ENCODE measurements at regions not wholly inside any gene's neighbourhood (a gene's known extent, or its start where the extent isn't known, plus 50 kb on each side); places are given as distances from the start of the nearest gene placed in this dataset.

DNA sequence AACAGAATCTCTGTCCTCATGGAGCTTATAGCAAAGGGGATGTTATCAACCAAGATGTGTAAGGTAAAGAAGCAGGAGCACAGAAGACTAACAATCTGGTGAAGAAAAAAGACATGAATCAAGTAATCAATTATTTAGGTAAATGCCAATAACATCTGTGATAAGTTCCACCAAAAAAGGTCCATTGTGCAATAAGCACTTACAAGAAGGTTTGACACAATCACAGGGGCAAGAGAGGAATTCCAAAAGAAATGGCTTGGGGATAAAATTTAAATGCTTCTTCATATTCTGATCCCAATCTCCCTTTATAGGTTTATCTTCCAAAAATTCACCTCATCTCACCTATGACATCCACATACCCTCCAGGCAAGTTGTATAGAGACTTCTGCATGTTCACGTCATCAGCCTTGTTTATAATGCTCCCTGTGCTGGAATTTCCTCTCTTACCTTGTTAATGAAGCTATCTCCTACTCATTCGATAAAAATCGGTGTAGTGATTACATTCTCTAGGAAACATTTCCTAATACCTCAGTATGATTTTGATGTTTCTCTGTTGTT, 53.6 kb upstream of the DPT start:
- DNase-seq, result no peak

DNA sequence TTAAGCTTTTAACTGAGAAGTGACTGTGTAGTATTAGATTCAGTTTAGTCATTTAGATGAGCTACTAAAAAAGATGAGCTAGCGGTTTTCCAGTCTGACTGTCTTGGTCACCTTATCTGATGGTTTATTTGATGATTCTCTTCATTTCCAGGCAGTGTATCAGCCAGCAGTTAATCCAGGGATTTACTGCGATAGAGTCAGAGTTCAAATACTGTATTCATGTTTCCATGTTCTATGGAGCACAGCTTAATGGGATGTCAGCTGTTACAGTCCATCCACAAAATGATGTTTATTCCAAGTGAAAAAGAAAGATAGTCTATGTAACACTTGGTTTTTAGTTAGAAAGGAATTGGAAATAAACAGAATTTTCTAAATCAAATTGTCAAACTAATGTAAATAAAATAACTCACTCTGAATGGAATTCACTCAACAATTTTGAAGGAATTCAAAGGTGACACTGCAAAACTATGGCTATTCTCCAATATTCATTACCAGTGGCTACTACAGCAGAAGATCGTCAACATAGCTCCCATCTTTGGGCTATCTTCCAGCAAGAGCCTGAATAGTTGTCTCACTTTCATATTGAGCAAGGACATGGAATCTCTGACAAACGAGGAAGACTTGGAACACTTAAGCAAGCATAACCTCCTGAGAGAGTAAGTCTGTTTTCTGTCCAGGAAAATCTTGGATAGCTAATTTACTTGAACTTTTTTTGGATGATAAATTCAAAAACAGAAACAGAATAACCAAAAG, 54.6 kb upstream of the DPT start:
- peak; percentile 14 for DNase-seq

DNA sequence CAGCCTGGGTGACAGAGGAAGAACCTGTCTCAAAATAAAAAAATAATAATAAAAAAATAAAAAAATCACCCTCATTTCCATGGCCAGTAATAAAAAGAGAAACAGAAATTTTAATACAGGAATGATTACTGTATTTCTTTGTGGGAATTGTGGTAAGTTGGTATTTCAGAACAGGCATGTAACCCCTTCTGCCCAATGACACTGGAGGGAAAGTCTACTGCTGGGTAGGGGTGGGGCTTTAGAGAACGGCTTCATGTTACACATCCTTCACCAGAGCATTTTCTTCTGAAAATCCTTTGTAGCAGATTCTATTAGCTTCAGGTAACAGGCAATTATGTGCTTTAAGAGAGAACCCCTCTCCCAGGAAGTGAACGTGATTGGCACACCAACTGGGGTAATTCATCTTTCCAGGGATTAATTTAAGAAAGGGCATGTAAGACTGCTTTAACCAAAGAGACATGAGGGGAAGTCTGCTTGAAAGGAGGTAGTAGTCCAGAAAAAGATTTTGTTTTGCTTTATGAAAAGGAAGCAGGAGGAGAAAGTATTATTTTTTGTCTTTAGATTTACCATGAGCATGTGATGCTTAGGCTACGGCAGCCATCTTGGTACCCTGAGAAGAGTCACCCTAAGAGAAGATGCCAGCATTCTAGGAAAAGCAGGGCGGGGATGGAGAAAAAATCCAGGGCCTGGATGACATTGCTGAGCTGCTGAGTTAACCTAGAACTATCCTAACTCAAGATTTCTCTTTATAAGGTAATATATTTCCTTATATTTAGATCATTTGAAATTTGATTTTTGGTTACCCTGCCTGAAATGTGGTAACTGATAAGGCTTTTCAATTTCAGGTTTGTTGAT, 57.7 kb upstream of the DPT start:
- no peak for DNase-seq

DNA sequence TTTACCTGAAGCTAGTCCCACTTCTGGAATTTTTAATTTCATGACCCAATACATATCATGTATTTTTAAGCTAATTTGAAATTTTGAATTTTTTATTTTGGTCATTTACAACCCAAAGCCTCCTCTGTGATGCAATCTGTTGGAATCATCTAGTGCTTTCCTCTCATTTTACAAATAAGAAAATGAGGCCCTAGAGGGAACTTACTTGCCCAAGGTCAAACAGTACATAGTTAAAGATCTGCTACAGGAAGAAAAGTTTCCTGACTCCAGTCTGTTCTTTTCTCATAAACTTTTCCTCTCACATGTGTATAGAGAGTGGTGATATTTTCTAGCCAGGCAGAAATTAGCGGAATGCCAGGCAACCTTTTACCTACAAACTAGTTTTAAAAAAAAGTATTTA, 59.3 kb upstream of the DPT start:
- DNase-seq, result no peak

DNA sequence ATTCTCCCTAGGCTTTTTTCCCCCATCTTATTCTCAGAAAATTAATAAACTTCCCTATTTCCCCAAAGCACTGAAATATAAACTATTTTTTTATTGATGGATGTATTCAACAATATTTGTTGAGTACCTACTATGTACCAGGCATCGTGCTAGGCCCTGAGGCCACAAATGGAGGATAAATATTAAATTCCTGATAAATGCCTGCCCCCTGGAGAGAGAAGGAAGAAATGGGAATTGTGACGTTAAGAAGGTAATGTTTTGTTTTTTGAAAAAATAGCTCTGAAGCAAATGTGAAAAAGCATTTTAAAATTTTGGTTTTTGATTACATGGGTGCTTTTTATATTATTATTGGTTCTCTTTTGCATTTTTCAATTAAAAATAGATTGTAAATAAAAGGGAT, 60.5 kb upstream of the DPT start:
- no peak for DNase-seq

DNA sequence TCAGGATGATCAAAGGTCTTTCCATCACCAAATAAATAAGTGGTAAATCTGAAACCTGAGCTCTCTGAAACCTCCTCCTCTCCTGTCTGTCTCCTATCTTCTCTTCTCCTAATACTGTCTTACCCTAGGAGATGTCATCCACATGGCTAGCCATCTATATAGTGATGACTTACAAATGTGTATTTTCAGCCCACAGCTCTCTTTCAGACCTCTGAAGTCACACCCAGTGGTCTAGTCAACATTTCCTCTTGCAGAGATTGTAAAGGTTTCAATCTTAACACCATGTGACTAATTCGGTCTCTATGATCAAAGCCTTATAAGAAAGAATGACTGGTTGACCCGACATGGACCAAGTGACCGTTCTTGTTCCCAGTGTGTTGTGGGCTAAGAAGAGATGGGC, 63.1 kb upstream of the DPT start:
- DNase-seq, result no peak

DNA sequence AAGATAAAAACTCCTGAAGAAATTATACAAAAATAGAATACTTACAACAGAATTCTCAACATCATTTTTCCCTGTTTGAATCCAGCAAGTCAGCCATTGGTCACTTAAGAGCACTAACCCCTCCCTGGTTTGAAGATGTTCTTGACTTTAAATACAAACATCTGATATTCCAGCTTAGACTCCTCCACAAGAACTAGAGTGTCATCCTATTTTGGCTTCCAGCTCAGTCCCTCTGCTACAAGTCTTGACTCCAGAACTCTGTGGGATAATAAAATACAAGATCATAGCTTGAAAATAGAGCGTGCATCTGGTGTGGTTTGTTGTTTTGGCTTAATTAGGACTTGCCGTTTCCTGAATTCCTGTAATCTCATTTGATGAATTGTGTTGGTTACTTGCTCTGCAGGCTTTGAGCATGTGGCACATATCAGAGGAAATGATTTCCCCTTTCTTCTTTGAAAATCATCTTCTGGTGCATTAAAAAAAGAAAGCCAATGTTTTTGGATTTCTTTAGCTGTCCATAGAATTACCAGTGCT, 63.7 kb upstream of the DPT start:
- DNase-seq, result no peak

DNA sequence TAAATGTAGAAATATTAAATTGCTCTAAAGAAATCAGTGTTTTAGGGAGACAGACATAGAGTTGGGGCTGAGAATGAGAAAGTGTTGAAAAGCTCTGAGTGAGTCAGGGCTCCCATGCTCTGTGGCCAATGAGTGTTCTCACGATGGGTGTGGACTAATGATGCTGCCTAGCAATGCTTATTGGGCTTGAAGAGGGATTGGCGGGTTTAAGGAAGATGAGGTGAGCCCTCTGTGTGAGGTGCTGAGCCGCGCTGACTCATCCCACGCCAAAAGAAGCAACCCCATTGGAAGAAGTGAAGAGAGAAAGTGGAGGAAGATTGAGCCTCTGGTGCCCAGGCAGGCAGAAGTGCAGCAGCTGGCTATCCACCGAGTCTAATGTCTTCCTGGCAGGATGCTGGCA, 65.1 kb upstream of the DPT start:
- no peak for DNase-seq

DNA sequence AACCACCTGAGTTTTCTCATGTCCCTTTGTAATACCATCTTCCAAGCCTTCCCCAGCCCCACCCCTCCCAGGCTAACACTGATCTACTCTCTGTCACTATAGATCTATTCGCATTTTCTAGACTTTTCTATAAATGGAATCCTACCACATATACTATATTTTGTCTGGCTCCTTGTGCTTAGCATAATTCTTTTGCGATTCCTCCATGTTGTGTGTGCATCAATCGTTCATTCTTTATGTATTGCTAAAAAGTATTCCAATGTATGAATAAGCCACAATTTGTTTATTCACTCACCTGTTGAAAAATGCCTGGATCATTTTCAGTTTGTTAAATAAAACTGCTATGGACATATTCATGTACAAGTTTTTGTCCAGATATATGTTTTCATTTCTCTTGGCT, 66.7 kb upstream of the DPT start:
- DNase-seq, result no peak

DNA sequence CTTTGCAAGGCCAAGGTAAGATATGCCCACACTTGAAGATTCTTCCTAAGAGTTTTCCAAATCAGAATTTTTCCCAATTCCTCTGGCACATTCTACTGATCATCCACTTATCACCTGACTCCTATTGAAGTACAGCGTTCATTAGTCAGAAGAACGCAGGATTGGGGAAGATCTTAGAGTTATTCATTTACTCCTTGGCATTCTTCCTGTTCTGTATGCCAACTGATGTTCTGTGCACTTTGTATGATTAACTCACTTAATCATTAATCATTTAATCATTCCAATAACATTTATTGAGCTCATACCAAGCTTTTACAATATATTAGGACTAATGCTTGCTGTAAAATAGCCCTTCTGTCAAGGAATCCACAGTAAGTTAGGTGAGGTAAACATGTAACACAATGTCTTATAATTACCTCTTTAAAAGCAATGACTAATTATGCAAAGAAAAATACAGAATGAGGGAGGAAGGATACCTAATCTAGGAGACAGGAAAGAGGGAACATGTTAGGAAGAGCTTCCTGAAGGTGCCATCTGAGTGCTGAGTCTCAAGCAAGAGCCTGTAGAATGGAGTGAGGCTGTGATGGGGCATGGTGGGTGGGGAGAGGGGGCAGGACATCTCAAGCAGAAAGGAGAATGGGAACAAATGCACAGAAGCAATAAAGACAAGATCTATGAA, 71.1 kb upstream of the DPT start:
- DNase-seq, result no peak

DNA sequence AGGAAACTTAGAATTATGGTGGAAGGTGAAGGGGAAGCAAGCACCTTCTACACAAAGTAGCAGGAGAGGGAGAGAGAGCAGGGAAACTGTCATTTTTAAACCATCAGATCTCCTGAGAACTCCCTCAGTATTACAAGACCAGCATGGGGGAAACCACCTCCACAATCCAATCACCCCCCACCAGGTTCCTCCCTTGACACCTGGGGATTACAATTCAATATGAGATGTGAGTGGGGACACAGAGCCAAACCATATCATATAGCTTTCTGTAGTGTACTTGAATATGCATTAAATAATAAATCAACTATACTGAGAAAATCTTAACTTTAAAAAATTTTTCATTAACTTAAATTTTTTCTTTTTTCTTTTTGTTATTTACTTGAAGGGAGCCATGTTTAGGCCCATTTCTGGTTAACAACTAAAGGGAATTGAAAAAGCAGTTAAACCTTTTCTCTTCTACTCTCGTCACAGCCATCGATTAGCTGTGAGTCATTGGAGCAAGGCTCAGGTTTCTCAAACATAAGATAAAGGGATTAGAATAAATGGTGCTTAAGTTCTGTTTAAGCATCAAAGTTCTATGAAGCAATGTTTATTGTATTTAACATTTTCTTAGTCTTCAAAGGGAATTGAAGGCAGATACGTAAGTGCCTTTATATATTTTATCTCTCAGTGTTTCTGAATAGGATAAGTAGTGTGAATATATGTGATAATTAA, 72.2 kb upstream of the DPT start:
- no peak for DNase-seq

DNA sequence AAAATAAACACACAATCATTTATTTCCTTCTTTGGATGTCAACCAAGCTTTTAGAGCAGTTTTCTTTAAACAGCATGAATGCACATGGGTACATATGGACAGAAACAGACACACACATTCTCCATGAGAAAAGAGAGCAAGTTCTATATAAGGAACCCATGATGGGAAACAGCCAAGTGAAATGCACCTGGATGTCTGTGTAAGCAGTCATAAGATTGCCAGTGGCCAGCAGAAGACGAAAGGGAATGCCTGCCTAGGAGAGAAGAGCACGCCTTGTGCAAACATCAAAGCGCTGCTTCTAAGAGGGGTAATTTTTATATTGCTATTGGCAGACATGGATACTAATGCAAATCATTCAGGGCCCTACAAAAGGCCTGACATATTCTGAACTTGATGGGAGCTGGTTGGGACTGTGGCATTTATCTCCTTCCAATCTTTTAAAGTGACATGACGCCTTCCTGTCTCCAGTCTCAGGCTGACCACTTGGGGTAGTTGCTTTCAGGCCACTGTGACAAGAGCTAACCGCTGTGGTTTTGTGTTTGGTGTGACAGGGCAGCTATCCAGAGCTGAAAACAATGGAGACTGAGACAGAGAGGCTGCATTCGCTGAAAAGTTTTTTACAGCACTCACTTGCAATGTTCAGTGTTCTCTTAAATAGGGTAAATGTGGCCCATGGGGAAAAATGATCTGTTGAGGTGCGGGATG, 75.0 kb upstream of the DPT start:
- DNase-seq, result peak; percentile 36

DNA sequence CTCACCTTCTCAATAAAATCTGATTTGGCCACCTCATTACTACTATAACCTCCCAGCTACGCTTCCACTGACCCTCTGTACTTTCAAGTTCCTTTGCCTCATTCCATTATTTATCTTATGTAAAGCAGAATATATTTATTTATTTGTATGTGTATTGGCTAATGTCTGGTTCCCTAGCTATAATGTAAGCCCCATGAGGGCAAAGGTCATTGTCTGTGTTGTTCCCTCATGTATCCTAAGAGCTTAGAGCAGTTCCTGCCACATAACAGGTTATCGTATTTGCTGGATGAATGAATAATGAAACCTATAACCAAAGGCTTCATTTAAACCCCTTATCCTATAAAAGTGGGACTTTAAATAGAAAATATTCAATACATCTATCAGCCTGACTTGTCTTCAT, 77.9 kb upstream of the DPT start:
- no peak for DNase-seq

DNA sequence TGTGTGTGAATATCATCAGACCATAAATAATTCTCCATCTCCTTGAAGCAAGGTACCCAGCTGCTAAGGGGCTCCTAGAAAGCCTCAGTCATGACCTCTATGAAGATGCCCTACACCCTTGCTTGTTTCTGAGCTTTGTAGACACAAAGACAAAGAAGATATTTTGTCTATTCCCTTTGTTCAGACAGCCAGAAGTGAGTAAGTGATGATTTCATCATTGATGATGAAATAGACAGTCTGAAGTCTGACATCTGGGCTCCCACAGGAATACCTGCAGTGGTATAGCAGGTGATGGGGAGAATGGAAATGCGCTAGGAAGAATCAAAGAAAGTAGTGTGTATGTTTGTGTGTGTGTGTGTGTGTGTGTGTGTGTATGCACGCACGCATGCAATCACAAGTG, 82.2 kb upstream of the DPT start:
- DNase-seq, result no peak

DNA sequence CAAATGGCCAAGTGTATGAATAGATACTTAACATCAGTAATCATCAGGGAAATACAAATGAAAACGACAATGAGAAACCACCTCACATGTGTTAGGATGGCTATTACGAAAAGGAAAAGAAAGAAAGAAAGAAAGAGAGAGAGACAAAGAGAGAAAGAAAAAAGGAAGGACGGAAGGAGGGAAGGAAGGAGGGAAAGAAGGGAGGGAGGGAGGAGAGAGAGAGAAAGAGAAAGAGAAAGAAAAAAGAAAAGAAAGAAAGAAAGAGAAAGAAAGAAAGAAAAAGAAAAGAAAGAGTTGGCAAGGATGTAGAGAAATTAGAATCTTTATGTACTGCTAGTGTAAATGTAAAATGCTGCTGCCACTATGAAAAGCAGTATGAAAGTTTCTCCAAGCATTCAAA, 90.7 kb upstream of the DPT start:
- no peak for DNase-seq

DNA sequence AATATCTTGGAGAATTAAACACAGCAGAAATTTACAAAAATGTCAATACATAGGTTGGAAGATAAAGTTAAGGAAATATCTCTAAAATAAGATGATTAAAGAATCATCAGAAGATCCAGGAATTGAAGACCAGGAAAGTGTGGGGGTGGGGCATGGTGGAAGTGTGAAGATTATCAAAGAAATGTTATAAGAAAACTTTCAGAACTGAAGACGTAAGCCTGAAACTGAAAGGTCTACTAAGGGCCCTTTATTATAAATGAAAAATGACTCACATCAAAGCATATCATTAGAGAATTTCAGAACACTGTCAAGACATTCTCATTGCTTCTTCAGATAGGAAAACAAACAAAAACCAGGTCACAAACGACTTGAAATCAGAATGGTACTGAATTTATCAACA, 92.4 kb upstream of the DPT start:
- DNase-seq, result no peak

DNA sequence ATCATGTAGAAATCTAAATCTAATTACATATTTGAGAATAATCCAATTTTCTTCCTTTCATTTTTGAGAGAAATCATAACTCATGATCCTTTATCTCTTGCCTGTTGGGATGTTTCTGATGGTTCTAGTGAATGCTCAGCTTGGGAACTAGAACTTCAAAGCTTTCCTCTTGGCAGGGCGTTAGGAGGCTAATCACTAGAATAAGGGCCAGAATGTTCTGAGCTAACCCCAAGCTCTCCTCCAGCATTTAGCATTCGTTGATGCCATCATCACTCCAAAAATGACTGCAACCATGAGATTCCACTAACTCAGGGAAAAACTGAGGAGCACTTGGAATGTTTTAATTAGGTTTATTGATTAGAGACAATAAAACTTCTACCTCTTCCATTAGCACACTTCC, 93.9 kb upstream of the DPT start:
- DNase-seq, result no peak

DNA sequence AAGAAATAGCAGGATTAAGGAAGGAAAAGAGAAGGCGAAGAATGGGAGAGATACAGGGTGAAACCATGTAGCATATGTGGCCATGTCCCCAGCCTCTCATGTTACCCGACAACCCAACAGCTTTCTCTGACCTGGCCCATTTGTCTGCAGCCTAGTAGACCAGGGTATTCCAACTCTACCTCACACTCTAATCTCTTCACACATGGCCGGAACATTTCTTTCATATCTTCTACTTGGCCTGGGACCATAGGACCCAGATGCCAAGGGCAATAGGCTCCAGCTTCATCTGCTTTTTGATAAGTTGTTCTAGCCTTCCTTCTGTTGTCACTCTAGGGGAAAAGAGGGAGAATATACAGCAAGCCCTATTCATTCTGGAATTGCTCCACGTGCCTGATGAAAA, 95.0 kb upstream of the DPT start:
- DNase-seq, result no peak

DNA sequence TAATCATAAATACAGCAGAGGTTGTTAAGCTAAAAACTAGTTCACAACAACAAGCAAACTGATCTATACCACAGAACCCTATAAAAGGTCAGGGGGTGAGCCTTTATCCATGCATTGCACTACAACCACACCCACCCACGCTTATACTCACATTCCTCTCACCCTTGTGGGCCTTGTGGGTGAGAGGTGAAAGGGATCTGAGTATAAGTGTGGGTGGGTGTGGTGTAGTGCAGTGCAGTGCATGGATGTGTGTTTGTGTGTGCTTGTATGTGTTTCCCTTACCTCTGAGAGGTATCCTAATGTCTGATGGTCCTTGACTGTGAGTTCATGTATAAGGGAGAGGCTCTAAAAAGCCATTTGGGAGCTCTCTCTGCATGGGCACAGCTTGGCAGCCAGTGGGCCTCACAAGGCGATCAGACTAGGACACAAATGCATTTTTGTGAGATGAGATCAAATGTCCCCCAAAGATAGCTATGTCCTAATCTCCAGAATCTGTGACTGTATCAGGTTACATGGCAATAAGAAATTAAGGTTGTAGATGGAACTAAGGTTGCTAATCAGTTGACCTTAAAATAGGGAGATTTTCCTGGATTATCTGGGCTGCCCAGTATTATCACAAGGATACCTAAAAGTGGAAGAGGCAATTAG, 95.5 kb upstream of the DPT start:
- DNase-seq, result no peak

DNA sequence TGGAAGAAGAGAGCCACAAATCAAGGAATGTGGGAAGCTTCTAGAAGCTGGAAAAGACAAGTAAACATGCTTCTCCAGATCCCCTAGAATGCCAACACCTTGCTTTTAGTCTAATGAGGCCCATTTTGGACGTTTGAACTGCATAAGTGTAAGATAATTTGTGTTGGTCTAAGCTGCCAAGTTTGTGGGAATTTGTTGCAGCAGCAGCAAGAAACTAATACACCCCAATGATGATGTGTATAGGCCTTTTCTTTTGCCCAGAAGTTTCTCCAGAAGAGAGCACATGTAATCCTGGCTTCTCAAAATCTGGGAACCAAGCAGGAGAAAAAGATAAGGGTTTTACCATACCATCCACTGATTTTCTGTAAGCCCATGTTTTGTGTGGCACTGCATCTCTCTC, 96.1 kb upstream of the DPT start:
- no peak for DNase-seq

DNA sequence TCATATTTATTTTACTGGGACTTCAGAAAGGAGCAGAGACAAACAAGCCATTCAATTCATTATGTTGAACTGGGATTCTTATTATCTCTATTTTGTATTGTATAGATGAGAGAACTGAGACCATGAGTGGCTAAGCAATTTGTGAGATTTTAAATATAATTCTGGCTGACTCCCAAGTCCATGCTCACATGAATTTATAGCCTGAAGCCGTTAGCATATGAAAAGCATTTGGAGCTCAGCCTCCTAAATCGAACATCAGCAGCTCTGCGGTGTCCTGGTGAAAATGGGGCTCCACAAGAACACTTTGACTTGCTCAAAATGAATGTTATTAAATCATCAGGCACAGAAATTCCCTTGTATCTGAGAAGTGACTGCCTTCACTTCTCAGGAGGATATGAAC, 96.8 kb upstream of the DPT start:
- DNase-seq, result no peak

DNA sequence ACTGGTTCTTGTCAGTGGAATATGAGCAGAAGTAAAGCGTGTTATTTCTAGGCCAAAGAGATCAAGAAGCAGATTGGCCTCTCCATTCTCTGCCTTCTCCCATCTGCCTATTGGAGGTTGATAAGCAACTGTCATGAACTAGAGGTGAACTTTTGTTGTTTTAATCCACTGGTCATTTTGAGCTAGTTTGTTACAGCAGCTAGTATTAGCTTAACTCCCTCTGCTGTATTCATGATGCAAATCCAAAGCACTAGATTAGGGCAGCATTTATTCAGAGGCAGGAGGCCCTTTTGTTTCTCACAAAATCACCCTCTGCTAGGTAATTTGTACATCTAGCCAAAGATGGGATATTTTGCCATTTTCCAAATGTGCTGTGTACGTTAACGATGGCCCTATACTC, 97.3 kb upstream of the DPT start:
- no peak for DNase-seq
